ENCODE measurements at regions not wholly inside any gene's neighbourhood (a gene's known extent, or its start where the extent isn't known, plus 50 kb on each side); places are given as distances from the start of the nearest gene placed in this dataset.

- TF ChIP-seq CTCF (IDR thresholded peaks at IDR 0.05) (no peak), POLR2A (IDR thresholded peaks at IDR 0.05) (no peak)
Measured at GRCh38 chr17:79174905-79175856, 100.6 kb downstream of the ENGASE start.
